ENCODE measurements at regions not wholly inside any gene's neighbourhood (a gene's known extent, or its start where the extent isn't known, plus 50 kb on each side); places are given as distances from the start of the nearest gene placed in this dataset.

DNA sequence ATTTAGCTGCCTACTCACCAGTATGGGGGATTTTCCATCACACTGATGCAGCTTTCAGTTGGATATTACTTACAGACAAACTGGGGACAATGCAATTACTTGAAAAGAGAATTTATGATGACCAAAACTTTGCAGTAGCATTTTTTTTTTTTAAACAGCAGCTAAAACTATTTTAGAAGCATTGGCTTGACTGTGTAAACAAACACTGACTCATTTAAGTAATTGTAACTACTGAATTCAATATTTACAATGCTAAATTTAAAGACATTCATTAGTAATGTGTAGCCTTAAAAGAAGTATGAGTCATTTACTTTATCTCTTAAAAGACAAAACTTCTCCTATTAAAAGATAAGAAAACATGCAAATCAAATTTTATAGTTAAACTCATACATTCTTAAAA is 295.9 kb upstream of the FERMT1 start:
- TF ChIP-seq, protein P1, sequence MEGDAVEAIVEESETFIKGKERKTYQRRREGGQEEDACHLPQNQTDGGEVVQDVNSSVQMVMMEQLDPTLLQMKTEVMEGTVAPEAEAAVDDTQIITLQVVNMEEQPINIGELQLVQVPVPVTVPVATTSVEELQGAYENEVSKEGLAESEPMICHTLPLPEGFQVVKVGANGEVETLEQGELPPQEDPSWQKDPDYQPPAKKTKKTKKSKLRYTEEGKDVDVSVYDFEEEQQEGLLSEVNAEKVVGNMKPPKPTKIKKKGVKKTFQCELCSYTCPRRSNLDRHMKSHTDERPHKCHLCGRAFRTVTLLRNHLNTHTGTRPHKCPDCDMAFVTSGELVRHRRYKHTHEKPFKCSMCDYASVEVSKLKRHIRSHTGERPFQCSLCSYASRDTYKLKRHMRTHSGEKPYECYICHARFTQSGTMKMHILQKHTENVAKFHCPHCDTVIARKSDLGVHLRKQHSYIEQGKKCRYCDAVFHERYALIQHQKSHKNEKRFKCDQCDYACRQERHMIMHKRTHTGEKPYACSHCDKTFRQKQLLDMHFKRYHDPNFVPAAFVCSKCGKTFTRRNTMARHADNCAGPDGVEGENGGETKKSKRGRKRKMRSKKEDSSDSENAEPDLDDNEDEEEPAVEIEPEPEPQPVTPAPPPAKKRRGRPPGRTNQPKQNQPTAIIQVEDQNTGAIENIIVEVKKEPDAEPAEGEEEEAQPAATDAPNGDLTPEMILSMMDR (IDR thresholded peaks at IDR 0.05; ENCODE audit: insufficient read depth, low read depth, low read length), result no peak
- peak; percentile 43 for DNase-seq (ENCODE audit: low read depth)
- no peak overlapping the region for H3K4me3 ChIP-seq (ENCODE audit: low read depth, low read length)

DNA sequence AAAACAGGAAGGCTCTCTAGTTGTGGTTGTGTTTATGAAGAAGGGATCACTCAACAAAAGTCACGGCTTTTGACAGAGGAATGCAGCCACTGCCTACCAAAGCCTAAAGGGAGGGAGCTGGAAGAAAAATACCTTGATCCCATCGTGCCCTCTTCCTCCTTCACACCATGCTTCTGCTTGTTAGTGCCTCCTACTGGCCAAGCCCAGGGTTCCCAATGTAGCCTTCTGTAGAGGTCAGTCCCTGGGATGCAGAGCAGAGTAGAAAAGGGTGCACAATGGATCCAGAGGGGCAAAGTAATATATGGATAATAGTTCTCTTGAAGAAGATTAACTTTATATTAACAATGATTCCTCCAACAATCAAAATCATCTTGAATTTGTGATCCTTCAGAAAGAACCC is 293.5 kb upstream of the FERMT1 start:
- H3K4me3 ChIP-seq (ENCODE audit: low read depth, low read length), result no peak overlapping the region
- TF ChIP-seq, protein P1 (IDR thresholded peaks at IDR 0.05; ENCODE audit: insufficient read depth, low read depth, low read length), result no peak
- no peak for DNase-seq (ENCODE audit: low read depth)

DNA sequence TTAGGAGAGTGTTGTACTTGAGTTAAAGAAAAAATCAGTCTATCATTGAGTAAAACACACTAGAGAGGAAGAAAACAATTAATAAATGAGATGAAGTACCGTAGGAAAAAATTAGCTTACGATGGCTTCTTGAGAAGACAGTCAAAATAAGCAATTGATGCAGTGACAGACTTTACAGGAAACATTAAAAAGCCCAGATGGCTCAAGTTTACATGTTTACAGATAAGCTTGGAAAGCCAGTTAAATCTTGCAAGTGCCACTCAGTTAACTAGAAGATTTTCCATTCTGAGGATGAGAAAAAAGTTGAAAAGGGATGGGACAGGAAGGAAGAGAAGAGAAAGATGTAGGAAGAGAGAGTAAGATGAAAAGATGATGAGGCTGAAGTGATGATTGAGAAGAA is 288.8 kb upstream of the FERMT1 start:
- TF ChIP-seq, protein P1 (IDR thresholded peaks at IDR 0.05; ENCODE audit: insufficient read depth, low read depth, low read length), result no peak
- no peak overlapping the region for H3K4me3 ChIP-seq (ENCODE audit: low read depth, low read length)
- peak; percentile 64 for DNase-seq (ENCODE audit: low read depth)

DNA sequence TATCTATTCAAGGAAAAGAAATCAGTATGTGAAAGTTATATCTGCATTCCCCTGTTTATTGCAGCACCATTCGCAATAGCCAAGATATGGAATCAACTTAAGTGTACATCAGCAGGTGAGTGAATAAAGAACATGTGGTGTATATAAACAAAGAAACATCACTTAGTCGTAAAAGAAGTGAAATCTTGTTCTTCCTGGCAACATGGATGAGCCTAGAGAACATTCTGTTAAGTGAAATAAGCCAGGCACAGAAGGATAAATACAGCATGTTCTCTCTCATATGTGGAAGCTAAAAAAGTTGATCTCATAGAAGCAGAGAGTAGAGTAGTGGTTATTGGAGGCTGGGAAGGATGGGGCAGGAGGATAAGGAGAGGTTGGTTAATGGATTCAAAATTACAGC is 287.9 kb upstream of the FERMT1 start:
- H3K4me3 ChIP-seq (ENCODE audit: low read depth, low read length), result no peak overlapping the region
- DNase-seq (ENCODE audit: low read depth), result peak; percentile 71
- TF ChIP-seq, protein P1 (IDR thresholded peaks at IDR 0.05; ENCODE audit: insufficient read depth, low read depth, low read length), result no peak

DNA sequence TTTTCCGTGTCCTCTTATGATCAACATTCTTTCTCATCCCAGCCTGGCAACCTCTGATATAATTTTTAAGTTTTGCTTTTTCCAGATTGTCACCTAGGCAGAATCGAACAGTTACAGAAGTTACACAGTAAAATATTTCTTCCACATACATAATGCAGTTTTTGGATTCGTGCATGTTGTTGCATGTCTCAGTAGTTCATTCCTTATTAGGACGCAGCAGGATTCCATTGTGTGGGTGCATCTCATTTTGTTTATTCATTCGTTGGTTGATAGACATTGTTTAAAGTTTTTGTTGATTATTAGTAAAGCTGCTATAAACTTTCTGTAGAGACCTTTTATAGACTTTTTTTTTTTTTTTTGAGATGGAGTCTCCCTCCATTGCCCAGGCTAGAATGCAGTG is 284.3 kb upstream of the FERMT1 start:
- TF ChIP-seq, protein P1 (IDR thresholded peaks at IDR 0.05; ENCODE audit: insufficient read depth, low read depth, low read length), result no peak
- DNase-seq (ENCODE audit: low read depth), result no peak
- no peak overlapping the region for H3K4me3 ChIP-seq (ENCODE audit: low read depth, low read length)

DNA sequence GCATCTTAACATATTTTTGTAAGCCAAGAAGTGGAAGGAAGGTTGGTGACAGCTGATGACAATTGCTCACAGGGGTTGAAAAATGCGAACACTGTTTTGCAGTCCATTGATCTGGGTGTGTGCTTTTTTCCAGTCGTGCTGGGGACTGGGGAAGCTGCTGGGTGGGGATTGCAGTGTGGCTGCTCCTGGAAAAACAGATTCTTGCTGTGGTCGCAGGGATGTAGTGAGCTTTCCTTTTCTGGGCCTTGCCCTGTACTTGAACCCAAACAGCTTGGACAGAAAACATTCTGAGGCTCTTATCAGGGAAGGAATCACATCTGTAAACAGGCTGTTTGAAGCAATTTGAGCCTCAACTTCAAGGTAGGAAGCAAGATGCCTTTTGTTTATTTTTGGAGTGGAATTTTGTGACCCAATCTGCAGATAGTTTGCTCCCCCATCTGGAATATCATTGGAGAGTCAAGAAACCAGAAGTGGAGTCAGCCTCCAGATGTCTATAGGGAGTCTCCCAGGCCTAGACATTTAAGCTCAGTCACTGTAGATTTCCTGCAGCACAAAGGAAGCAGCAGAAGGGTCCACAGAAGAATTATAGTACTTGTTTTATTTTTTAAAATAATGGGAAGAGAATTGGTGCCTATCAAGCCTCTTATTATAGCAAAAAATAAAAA is 279.2 kb upstream of the FERMT1 start:
- TF ChIP-seq, protein P1 (IDR thresholded peaks at IDR 0.05; ENCODE audit: insufficient read depth, low read depth, low read length), result no peak
- H3K4me3 ChIP-seq (ENCODE audit: low read depth, low read length), result no peak overlapping the region
- DNase-seq (ENCODE audit: low read depth), result peak; percentile 88

DNA sequence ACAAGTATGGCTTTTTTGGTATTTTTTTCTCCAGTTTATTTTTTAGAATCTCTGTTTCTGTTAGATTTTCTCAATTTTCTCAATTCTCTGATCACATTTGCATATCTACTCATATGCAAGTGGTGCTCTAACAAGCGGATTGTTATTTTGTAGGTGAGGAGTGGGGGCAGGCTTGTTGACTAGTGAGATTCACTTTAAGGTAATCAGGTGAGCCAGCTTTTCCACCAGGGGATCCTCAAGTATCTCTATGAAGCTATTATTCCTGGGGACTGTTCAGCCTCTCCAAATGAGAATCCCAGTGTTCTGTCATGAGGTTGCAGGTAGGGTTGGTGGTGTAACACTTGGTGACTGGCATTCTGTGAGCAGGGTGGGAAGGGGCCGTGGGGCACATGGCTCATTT is 274.3 kb upstream of the FERMT1 start:
- TF ChIP-seq, protein P1 (IDR thresholded peaks at IDR 0.05; ENCODE audit: insufficient read depth, low read depth, low read length), result no peak
- DNase-seq (ENCODE audit: low read depth), result no peak
- H3K4me3 ChIP-seq (ENCODE audit: low read depth, low read length), result no peak overlapping the region
